NCI-H1930 (cell line): ENCODE measurements at regions not wholly inside any gene's neighbourhood (a gene's known extent, or its start where the extent isn't known, plus 50 kb on each side); places are given as distances from the start of the nearest gene placed in this dataset.

Source experiments
- DNase-seq, 2 experiments: peaks; one replicate each; lab custom pipeline; 2025; lab: John Stamatoyannopoulos, UW

DNA sequence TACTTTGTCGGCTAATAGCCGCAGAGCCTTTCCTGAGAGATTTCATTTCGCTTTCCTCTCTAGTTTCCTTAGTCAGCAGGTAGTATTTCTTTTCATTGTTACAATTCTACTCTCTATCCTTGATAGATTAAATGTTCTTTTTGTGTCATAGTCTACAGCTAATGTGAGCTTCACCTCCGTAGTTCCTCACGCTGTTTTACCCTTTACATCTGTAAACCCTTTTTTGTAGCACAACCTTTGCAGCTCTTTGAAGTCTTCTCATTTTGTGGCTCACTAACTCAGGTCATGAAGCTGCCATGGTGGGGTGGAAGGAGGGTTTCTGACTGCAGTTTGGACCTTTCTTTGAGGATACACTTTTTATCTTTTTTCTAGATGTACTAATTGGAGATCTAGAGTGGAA is 1008.8 kb upstream of the PABPC4L start:
- DNase-seq, result no peak

DNA sequence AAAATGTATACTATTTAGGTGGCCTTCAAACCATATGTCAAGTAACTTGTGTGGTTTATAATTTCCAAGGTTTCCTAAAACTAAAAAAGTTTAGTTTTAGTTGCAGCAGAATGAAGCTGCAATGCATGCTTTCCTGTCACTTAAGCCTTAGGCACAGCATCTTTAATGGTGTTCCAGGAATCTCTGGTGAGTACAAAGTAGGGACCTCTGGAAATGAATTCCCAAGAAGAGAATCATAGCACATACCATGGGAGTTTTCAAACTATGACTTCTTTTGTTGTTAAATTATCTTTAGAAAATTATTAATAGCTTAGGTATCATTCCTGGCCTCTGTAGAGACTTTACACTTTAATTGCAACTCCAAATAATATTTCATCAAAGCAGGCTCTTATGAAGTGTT is 1005.9 kb upstream of the PABPC4L start:
- no peak for DNase-seq

- DNase-seq, result no peak
Observed at GRCh38 chr4:135204311-135204710, 1002.7 kb upstream of the PABPC4L start.

DNA sequence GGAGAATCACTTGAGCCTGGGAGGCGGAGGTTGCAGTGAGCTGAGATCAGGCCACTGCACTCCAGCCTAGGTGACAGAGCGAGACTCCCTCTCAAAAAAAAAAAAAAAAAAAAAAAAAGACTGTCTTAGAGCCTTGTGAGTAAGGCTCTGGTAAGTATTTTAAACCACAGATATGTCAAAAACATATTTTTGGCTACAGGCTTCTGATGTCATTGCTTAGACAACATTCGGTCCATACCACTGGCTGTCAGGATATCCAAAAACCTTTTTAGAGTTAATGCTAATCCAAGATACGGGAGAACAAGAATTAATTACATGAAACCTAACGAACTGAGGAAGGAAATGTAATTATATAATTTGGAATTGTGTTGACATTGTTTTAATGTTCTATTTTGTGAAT is 999.5 kb upstream of the PABPC4L start:
- DNase-seq, result no peak

- no peak for DNase-seq
Observed at GRCh38 chr4:135197641-135198040, 996.1 kb upstream of the PABPC4L start.

- no peak for DNase-seq
Observed at GRCh38 chr4:135194477-135194876, 992.9 kb upstream of the PABPC4L start.

DNA sequence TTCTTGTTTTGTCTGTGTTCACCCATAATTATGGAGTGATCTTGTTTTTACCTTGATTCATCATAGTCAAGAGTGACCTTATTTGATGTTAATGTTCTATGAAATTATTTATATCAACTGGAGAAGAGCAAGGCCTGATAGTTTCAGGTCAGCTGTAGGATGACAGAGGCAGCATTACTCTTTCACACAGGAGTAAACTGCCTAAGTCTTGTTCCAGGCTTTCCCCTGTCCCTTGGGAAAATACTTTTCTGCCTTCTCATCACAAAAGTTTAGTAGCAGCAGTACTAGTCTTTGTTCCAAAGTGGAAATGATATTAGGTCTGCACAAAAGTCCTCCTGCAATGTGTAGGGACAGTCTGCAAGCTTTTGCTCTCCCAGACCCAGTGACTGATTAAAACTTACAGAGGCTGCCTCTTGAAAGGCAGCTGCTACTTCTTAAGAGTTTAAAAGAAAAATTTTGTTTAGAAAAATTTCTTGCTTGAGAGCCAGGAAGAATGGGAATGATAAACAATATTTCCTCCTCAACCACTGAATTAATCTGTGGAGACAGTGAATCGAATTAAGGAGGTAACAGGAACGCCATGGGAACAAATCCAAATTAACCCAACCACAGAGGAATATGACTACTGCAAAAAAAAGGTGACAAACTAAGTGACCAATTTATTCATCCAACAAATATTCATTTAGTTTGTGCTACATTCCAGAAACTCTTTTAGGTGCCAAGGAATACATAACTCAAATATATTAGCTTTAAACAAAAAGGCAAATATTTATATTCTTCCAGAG is 991.4 kb upstream of the PABPC4L start:
- no peak for DNase-seq

GRCh38 chr4:135191596-135191995 is 990.0 kb upstream of the PABPC4L start:
- no peak for DNase-seq

DNA sequence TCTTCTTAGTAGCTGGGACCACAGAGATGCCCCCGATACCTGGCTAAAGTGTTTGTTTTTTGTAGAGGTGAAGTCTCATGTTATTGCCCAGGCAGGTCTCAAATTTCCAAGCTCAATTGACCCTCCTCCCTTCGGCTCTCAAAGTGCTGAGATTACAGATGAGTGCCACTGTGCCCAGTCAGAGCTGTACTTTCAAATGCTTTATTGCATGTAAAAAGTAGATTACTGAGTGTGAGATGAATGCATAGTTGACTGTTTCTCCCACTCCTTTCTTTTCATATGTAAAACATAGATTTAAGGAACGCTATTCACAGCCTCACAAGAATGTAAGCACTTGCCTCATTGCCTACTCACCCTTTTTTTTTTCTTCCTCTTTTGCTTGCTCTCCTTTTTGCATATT is 984.4 kb upstream of the PABPC4L start:
- DNase-seq, result no peak

DNA sequence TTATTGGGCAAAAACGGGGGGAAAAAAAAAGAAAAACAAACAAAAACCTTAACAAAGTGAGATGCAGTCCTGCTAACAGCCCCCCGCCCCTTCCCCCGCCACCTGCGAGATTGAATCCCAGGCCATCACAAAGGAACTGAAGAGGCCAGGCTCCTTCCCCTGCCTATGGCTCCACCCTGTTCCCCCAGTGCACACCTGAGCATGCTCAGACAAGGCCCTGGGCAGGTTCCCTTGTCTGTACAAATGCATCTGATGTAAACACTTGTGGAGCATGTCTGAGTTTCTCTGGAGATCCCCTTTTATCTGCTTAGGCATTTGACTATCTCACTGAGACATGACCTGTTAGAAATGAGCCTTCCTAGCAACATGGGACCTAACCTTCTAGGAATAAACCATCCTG is 983.7 kb upstream of the PABPC4L start:
- no peak for DNase-seq

GRCh38 chr4:135184715-135185114 is 983.1 kb upstream of the PABPC4L start:
- no peak for DNase-seq

DNA sequence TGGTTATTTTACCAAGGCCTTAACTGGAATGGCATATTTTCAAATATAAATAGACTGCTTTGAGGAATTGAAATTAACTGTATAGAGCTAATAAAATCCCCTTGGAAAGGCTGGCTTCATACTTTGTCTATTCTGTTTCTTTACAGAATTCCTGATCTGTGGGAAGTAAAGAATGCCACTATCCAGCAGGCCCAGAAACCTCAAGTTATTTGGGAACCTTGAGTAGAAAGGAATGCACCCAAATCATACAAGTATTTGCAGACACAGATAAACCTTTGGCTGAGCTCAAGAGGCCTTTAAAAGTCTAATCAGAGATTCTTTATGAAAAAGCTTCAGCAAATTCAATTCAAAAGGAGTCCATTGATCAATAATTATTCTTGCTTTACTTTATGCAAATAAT is 975.7 kb upstream of the PABPC4L start:
- DNase-seq, result no peak

DNA sequence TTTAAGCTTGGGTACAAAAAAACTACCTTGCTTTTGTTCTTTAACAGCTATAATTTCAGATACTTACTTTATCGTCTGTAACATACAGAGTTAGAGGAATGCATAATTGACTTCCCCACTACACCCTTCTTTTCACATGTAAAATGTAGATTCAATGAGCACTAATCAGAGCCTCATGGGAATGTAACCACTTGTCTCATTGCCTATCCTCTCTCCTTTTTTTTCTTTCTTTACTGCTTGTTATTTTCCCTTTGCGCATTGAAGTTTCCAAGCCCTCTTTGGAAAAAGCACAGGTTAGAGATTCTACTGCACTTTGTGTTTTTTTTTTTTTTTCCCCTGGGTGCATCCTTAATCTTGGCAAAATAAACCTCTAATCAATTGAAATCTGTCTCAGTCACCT is 965.1 kb upstream of the PABPC4L start:
- no peak for DNase-seq

- DNase-seq, result no peak
Observed at GRCh38 chr4:135164601-135165000, 963.0 kb upstream of the PABPC4L start.

DNA sequence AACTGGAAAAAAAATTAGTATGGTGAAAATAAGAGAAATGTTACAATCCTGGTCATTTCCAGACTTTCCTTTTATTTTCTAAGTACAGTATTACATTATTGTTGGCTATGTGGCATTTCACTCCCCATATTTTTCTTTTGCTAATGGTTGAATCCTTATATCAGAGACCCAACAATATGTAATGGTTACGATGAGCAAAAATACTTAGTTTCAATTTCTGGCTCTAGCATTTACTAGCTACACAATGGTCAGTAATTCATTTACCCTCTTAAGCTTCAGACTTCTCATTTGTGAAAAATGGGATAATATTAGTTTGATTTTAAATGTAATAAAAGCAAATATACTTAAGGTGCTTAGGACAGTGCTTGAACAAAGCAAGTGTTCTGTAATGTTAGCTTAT is 942.9 kb upstream of the PABPC4L start:
- no peak for DNase-seq

DNA sequence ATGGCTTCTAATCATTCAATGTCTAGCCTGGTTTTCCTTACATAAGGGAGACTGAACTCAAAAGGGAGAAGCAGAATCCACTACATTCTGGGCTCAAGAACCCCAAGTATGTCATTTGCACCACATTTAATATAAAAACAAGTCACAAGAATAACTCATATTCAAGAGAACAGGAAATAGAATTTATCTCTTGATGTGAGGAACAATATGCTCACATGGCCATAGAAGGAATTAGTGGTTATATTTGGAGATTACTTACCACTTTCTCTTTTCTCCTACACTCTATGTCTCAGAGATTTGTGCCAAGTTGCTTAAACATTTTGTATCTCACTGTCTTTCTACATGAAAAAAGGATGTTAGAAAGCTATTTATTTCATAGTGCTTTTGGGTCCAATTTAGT is 922.6 kb upstream of the PABPC4L start:
- no peak for DNase-seq

GRCh38 chr4:135123632-135124031 is 922.0 kb upstream of the PABPC4L start:
- DNase-seq, result no peak

DNA sequence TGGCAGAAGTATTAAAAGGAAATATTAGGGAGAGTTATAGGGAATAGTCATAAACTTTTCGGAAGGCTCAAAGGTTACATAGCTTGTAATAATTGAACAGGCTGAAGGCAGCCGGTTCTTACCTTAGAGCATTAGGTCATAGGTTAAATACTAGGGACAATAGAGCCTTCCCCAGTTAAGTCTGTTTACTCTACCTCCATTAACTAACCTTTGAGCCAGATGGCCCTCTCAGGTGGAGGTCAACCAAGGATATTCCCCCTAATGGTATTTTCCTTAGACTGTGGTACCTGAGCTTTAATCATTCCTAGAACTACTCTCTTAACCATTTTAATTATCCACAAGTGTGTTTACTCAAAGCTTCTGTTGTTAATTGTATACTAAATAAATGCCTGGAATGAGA is 920.9 kb upstream of the PABPC4L start:
- no peak for DNase-seq

DNA sequence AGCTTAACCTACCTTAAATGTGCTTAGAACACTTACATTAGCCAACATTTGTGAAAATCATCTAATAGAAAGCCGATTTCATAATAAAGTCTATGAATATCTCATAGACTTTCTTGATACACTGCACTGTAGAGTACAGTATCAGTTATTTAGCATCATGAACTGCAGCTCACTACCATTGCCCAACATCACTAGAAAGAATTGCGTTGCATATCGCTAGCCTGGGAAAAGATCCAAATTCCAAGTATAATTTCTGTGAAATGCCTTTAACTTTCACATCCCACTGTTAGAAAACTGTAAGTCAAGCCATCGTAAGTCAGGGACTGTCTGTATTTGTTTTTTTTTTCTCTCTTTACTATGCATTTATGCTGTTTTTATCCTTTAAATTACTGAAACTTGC is 918.6 kb upstream of the PABPC4L start:
- DNase-seq, result no peak

DNA sequence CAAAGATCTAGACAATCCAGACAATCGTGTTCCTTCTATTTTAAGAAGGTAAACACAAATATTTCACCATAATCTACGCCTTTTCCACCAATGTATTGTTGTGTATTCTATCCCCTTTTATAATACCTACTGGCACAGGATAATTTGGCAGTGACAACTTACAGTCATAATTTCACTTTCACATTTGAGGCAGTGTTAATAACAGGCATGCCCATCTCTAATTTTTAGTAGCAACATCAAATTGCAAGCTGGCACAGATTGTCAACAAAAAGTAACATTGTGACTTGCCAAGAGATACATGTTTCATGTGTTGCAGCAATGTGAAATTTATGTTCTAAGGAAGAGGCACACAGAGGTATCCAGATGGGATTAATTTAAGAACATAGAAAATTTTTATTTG is 912.5 kb upstream of the PABPC4L start:
- no peak for DNase-seq

GRCh38 chr4:135098061-135098460 is 896.5 kb upstream of the PABPC4L start:
- DNase-seq, result no peak

DNA sequence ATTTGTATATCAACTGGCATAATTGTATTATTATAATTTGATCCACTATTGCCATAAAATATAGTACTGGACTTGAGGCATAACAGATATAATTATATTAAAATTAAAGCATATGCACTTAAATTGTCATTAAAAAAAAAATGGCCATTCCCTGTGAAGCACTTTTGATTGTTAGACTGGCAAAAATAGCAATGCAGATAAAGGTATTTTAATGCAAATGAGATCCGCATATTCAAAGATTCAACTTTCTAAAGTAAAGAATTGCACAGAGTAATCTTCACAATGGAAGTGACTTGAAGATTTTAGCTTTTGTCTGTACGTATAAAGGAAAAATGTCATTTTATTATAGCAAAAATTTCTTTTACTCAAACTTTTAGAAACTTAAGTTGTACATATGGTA is 871.8 kb upstream of the PABPC4L start:
- no peak for DNase-seq

- no peak for DNase-seq
Observed at GRCh38 chr4:135072553-135072952, 871.0 kb upstream of the PABPC4L start.

GRCh38 chr4:135065366-135065765 is 863.8 kb upstream of the PABPC4L start:
- DNase-seq, result no peak
